ENCODE measurements at regions not wholly inside any gene's neighbourhood (a gene's known extent, or its start where the extent isn't known, plus 50 kb on each side); places are given as distances from the start of the nearest gene placed in this dataset.

DNA sequence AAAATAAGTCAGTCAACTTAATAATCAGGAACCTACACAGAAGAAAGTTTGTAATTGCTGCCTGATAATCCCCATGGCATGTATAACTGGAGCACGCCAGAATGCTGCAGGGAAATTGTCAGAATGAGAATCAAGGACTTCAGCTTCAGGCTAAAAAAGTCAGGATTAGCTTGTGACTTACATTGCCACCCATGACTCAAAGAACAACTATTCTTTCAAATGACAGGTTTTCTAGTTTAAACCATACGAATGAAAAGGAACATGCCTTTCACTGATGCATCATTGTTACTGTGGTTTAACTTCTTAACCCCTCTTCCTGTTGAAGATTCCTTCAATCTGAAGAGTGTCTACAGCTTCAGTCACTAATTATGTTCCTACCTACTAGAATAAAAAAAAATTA, 112.4 kb downstream of the ISL1 start:
- H3K9ac ChIP-seq (ENCODE audit: insufficient read length, low read depth) = no peak overlapping the region
- TF ChIP-seq ZNF274 (IDR thresholded peaks at IDR 0.05; ENCODE audit: low read depth, low read length) (no peak), YY1 (IDR thresholded peaks at IDR 0.05; ENCODE audit: insufficient read depth, insufficient read length) (no peak), SUZ12 (IDR thresholded peaks at IDR 0.05; ENCODE audit: extremely low read depth, insufficient read depth, insufficient read length) (no peak)

GRCh38 chr5:51517838-51518237, 134.6 kb downstream of the ISL1 start:
- Histone ChIP-seq H3K4me3 (ENCODE audit: insufficient read length, low read depth) (no peak overlapping the region), H3K36me3 (ENCODE audit: insufficient read depth, insufficient read length, low read length) (no peaks in the 10 kb centered on the region), H3K27me3 (ENCODE audit: insufficient read depth, insufficient read length) (no peaks in the 10 kb centered on the region), H3K9me3 (ENCODE audit: insufficient read depth, low read length) (no peaks in the 10 kb centered on the region), H3K4me1 (ENCODE audit: insufficient read depth, insufficient read length) (no peaks in the 10 kb centered on the region), H3K9ac (ENCODE audit: insufficient read length, low read depth) (no peak overlapping the region)
- no peak for DNase-seq (ENCODE audit: low read depth, low spot score)
- TF ChIP-seq ZNF274 (IDR thresholded peaks at IDR 0.05; ENCODE audit: low read depth, low read length) = no peak
- TF ChIP-seq YY1 (IDR thresholded peaks at IDR 0.05; ENCODE audit: insufficient read depth, insufficient read length) = no peak
- no peak for TF ChIP-seq SUZ12 (IDR thresholded peaks at IDR 0.05; ENCODE audit: extremely low read depth, insufficient read depth, insufficient read length)

More for the DNA sequence above, 112.4 kb downstream of the ISL1 start:
- Histone ChIP-seq H3K27me3 (ENCODE audit: insufficient read depth, insufficient read length) (no peaks in the 10 kb centered on the region), H3K4me3 (ENCODE audit: insufficient read length, low read depth) (no peak overlapping the region), H3K9me3 (ENCODE audit: insufficient read depth, low read length) (no peaks in the 10 kb centered on the region), H3K4me1 (ENCODE audit: insufficient read depth, insufficient read length) (no peaks in the 10 kb centered on the region), H3K36me3 (ENCODE audit: insufficient read depth, insufficient read length, low read length) (no peaks in the 10 kb centered on the region)
- DNase-seq (ENCODE audit: low read depth, low spot score) = no peak

DNA sequence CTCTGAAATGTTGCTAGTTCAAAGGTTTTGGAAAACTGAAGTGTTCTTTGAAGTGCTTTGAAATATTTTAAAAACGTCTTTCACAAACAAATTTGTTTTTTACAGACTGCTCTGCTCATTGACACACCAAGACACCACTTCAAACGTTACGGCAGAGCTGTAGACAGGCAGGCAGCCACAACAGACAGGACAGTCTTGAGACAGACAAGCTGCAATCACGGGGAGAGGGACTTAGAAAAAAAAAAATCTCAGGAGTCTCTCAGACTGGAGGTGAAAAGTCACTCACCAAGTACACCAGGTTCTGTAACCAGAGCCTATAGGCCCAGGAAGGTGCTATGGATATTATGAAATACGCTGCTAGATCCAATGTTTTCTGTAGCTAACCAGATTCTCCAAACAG, 135.4 kb downstream of the ISL1 start:
- no peak overlapping the region for H3K9ac ChIP-seq (ENCODE audit: insufficient read length, low read depth)
- no peak for DNase-seq (ENCODE audit: low read depth, low spot score)
- H3K4me3 ChIP-seq (ENCODE audit: insufficient read length, low read depth) = no peak overlapping the region
- H3K9me3 ChIP-seq (ENCODE audit: insufficient read depth, low read length) = no peaks in the 10 kb centered on the region
- H3K4me1 ChIP-seq (ENCODE audit: insufficient read depth, insufficient read length) = no peaks in the 10 kb centered on the region
- H3K36me3 ChIP-seq (ENCODE audit: insufficient read depth, insufficient read length, low read length) = no peaks in the 10 kb centered on the region
- H3K27me3 ChIP-seq (ENCODE audit: insufficient read depth, insufficient read length) = no peaks in the 10 kb centered on the region
- TF ChIP-seq YY1 (IDR thresholded peaks at IDR 0.05; ENCODE audit: insufficient read depth, insufficient read length) (no peak), SUZ12 (IDR thresholded peaks at IDR 0.05; ENCODE audit: extremely low read depth, insufficient read depth, insufficient read length) (no peak), ZNF274 (IDR thresholded peaks at IDR 0.05; ENCODE audit: low read depth, low read length) (no peak)

- H3K4me1 ChIP-seq (ENCODE audit: insufficient read depth, insufficient read length) = no peaks in the 10 kb centered on the region
- no peak for TF ChIP-seq ZNF274 (IDR thresholded peaks at IDR 0.05; ENCODE audit: low read depth, low read length)
- no peak for TF ChIP-seq SUZ12 (IDR thresholded peaks at IDR 0.05; ENCODE audit: extremely low read depth, insufficient read depth, insufficient read length)
- TF ChIP-seq YY1 (IDR thresholded peaks at IDR 0.05; ENCODE audit: insufficient read depth, insufficient read length) = no peak
- DNase-seq (ENCODE audit: low read depth, low spot score) = no peak
- no peaks in the 10 kb centered on the region for H3K36me3 ChIP-seq (ENCODE audit: insufficient read depth, insufficient read length, low read length)
- H3K27me3 ChIP-seq (ENCODE audit: insufficient read depth, insufficient read length) = no peaks in the 10 kb centered on the region
- no peak overlapping the region for H3K9ac ChIP-seq (ENCODE audit: insufficient read length, low read depth)
- no peak overlapping the region for H3K4me3 ChIP-seq (ENCODE audit: insufficient read length, low read depth)
- no peaks in the 10 kb centered on the region for H3K9me3 ChIP-seq (ENCODE audit: insufficient read depth, low read length)
These were observed 138.3 kb downstream of the ISL1 start for GRCh38 chr5:51521583-51521982.

- Histone ChIP-seq H3K4me3 (ENCODE audit: insufficient read length, low read depth) (no peak overlapping the region), H3K9me3 (ENCODE audit: insufficient read depth, low read length) (no peaks in the 10 kb centered on the region), H3K4me1 (ENCODE audit: insufficient read depth, insufficient read length) (no peaks in the 10 kb centered on the region), H3K27me3 (ENCODE audit: insufficient read depth, insufficient read length) (no peaks in the 10 kb centered on the region), H3K9ac (ENCODE audit: insufficient read length, low read depth) (no peak overlapping the region), H3K36me3 (ENCODE audit: insufficient read depth, insufficient read length, low read length) (no peaks in the 10 kb centered on the region)
- no peak for DNase-seq (ENCODE audit: low read depth, low spot score)
- no peak for TF ChIP-seq SUZ12 (IDR thresholded peaks at IDR 0.05; ENCODE audit: extremely low read depth, insufficient read depth, insufficient read length)
- TF ChIP-seq YY1 (IDR thresholded peaks at IDR 0.05; ENCODE audit: insufficient read depth, insufficient read length) = no peak
- TF ChIP-seq ZNF274 (IDR thresholded peaks at IDR 0.05; ENCODE audit: low read depth, low read length) = no peak
These were observed 156.0 kb downstream of the ISL1 start for GRCh38 chr5:51539232-51539631.

GRCh38 chr5:51544031-51544785, 161.0 kb downstream of the ISL1 start:
- TF ChIP-seq SUZ12 (IDR thresholded peaks at IDR 0.05; ENCODE audit: extremely low read depth, insufficient read depth, insufficient read length) (no peak), YY1 (IDR thresholded peaks at IDR 0.05; ENCODE audit: insufficient read depth, insufficient read length) (no peak), ZNF274 (IDR thresholded peaks at IDR 0.05; ENCODE audit: low read depth, low read length) (no peak)
- DNase-seq (ENCODE audit: low read depth, low spot score) = no peak
- no peak overlapping the region for H3K9ac ChIP-seq (ENCODE audit: insufficient read length, low read depth)
- H3K36me3 ChIP-seq (ENCODE audit: insufficient read depth, insufficient read length, low read length) = no peaks in the 10 kb centered on the region
- H3K4me3 ChIP-seq (ENCODE audit: insufficient read length, low read depth) = no peak overlapping the region
- no peaks in the 10 kb centered on the region for H3K27me3 ChIP-seq (ENCODE audit: insufficient read depth, insufficient read length)
- no peaks in the 10 kb centered on the region for H3K4me1 ChIP-seq (ENCODE audit: insufficient read depth, insufficient read length)
- H3K9me3 ChIP-seq (ENCODE audit: insufficient read depth, low read length) = no peaks in the 10 kb centered on the region

DNA sequence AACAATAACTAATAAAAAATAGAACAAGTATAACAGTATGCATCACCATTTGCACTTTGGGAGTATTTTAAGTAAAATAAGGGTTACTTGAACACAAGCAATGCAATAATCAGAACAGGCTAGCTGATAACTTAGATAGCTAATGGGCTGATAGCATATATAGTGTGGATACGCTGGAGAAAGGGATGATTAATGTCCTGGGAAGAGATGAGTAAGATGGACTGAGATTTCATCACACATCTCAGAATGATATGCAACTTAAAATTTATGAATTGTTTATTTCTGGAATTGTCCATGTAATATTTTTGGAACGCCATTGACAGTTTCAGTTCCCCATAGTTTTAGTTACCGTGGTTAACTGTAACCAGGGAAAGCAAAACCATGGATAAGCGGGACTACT, 173.6 kb downstream of the ISL1 start:
- Histone ChIP-seq H3K27me3 (ENCODE audit: insufficient read depth, insufficient read length) (no peaks in the 10 kb centered on the region), H3K4me3 (ENCODE audit: insufficient read length, low read depth) (no peak overlapping the region), H3K4me1 (ENCODE audit: insufficient read depth, insufficient read length) (no peaks in the 10 kb centered on the region), H3K36me3 (ENCODE audit: insufficient read depth, insufficient read length, low read length) (no peaks in the 10 kb centered on the region), H3K9me3 (ENCODE audit: insufficient read depth, low read length) (no peaks in the 10 kb centered on the region), H3K9ac (ENCODE audit: insufficient read length, low read depth) (no peak overlapping the region)
- no peak for TF ChIP-seq SUZ12 (IDR thresholded peaks at IDR 0.05; ENCODE audit: extremely low read depth, insufficient read depth, insufficient read length)
- no peak for TF ChIP-seq ZNF274 (IDR thresholded peaks at IDR 0.05; ENCODE audit: low read depth, low read length)
- no peak for TF ChIP-seq YY1 (IDR thresholded peaks at IDR 0.05; ENCODE audit: insufficient read depth, insufficient read length)
- no peak for DNase-seq (ENCODE audit: low read depth, low spot score)
